ENCODE measurements at regions not wholly inside any gene's neighbourhood (a gene's known extent, or its start where the extent isn't known, plus 50 kb on each side); places are given as distances from the start of the nearest gene placed in this dataset.

- Histone ChIP-seq H3K27me3 (no peaks in the 10 kb centered on the region), H3K4me1 (no peaks in the 10 kb centered on the region), H3K36me3 (no peaks in the 10 kb centered on the region), H3K9me3 (peaks cover 0 to 13% of the 10 kb centered on the region in 2 donors), H3K4me3 (no peak overlapping the region), H3K27ac (no peak overlapping the region)
- TF ChIP-seq CTCF (IDR thresholded peaks at IDR 0.05): no peak
- no peak for DNase-seq (ENCODE audit: low spot score)
These were observed 140.2 kb upstream of the CTTNBP2 start for GRCh38 chr7:118013252-118014010.

- no peak overlapping the region for H3K4me3 ChIP-seq
- no peak for TF ChIP-seq CTCF (IDR thresholded peaks at IDR 0.05)
- no peak overlapping the region for H3K27ac ChIP-seq
- peaks cover 0 to 8% of the 10 kb centered on the region in 2 donors for H3K9me3 ChIP-seq
- H3K36me3 ChIP-seq: no peaks in the 10 kb centered on the region
- H3K27me3 ChIP-seq: no peaks in the 10 kb centered on the region
- no peak for DNase-seq (ENCODE audit: low spot score)
- no peaks in the 10 kb centered on the region for H3K4me1 ChIP-seq
These were observed 149.3 kb upstream of the CTTNBP2 start for GRCh38 chr7:118022546-118022945.

- Histone ChIP-seq H3K9me3 (no peaks in the 10 kb centered on the region), H3K27ac (no peak overlapping the region), H3K36me3 (no peaks in the 10 kb centered on the region), H3K4me3 (no peak overlapping the region), H3K4me1 (no peaks in the 10 kb centered on the region), H3K27me3 (no peaks in the 10 kb centered on the region)
- TF ChIP-seq CTCF (IDR thresholded peaks at IDR 0.05): no peak
- DNase-seq (ENCODE audit: low spot score): no peak
These were observed 153.6 kb upstream of the CTTNBP2 start for GRCh38 chr7:118026791-118027190.

- no peak for TF ChIP-seq CTCF (IDR thresholded peaks at IDR 0.05)
- Histone ChIP-seq H3K9me3 (no peaks in the 10 kb centered on the region), H3K4me1 (no peaks in the 10 kb centered on the region), H3K27me3 (no peaks in the 10 kb centered on the region), H3K27ac (no peak overlapping the region), H3K4me3 (no peak overlapping the region), H3K36me3 (no peaks in the 10 kb centered on the region)
- no peak for DNase-seq (ENCODE audit: low spot score)
These were observed 155.0 kb upstream of the CTTNBP2 start for GRCh38 chr7:118028226-118028625.

GRCh38 chr7:118029826-118030422, 154.0 kb upstream of the LSM8 start:
- Histone ChIP-seq H3K27ac (no peak overlapping the region), H3K27me3 (no peaks in the 10 kb centered on the region), H3K4me1 (no peaks in the 10 kb centered on the region), H3K9me3 (no peaks in the 10 kb centered on the region), H3K36me3 (no peaks in the 10 kb centered on the region), H3K4me3 (no peak overlapping the region)
- DNase-seq (ENCODE audit: low spot score): no peak
- no peak for TF ChIP-seq CTCF (IDR thresholded peaks at IDR 0.05)
